ENCODE measurements at regions not wholly inside any gene's neighbourhood (a gene's known extent, or its start where the extent isn't known, plus 50 kb on each side); places are given as distances from the start of the nearest gene placed in this dataset.
"Not testable (repeated sequence)": the region's sequence is repeated elsewhere in the genome, so short reads cannot be mapped to it uniquely, and the experiment has no call there.

GRCh38 chr4:175090116-175090515, 172.0 kb downstream of the ADAM29 start:
- H3K36me3 Mint-ChIP-seq (ENCODE audit: insufficient read depth) = no peaks in the 10 kb centered on the region
- no peak overlapping the region for H3K4me3 Mint-ChIP-seq
- DNase-seq (no peak), ATAC-seq (no peak)
- peaks cover 12% of the 10 kb centered on the region for H3K9me3 Mint-ChIP-seq
- H3K4me1 Mint-ChIP-seq (ENCODE audit: low read depth) = no peaks in the 10 kb centered on the region
- no peaks in the 10 kb centered on the region for H3K27me3 Mint-ChIP-seq (ENCODE audit: low read depth)

- Mint-ChIP-seq H3K27me3 (ENCODE audit: low read depth) (no peaks in the 10 kb centered on the region), H3K36me3 (ENCODE audit: insufficient read depth) (no peaks in the 10 kb centered on the region), H3K4me3 (no peak overlapping the region), H3K9me3 (peaks cover 15% of the 10 kb centered on the region), H3K4me1 (ENCODE audit: low read depth) (no peaks in the 10 kb centered on the region)
- ATAC-seq (no peak), DNase-seq (no peak)
Measured at GRCh38 chr4:175091649-175092048, 173.5 kb downstream of the ADAM29 start.

- H3K4me3 Mint-ChIP-seq = no peak overlapping the region
- H3K27me3 Mint-ChIP-seq (ENCODE audit: low read depth) = no peaks in the 10 kb centered on the region
- ATAC-seq (no peak), DNase-seq (no peak)
- H3K4me1 Mint-ChIP-seq (ENCODE audit: low read depth) = no peaks in the 10 kb centered on the region
- H3K36me3 Mint-ChIP-seq (ENCODE audit: insufficient read depth) = no peaks in the 10 kb centered on the region
- H3K9me3 Mint-ChIP-seq = peaks cover 15% of the 10 kb centered on the region
Measured at GRCh38 chr4:175092114-175092513, 174.0 kb downstream of the ADAM29 start.

- DNase-seq; H3K36me3 Mint-ChIP-seq (ENCODE audit: insufficient read depth); H3K4me3 Mint-ChIP-seq; H3K4me1 Mint-ChIP-seq (ENCODE audit: low read depth); H3K27me3 Mint-ChIP-seq (ENCODE audit: low read depth); ATAC-seq: not testable (repeated sequence)
- H3K9me3 Mint-ChIP-seq = peaks cover 14% of the 10 kb centered on the region
Measured at GRCh38 chr4:175093055-175093454, 174.9 kb downstream of the ADAM29 start.

- no peaks in the 10 kb centered on the region for H3K36me3 Mint-ChIP-seq (ENCODE audit: insufficient read depth)
- no peak overlapping the region for H3K4me3 Mint-ChIP-seq
- H3K27me3 Mint-ChIP-seq (ENCODE audit: low read depth) = no peaks in the 10 kb centered on the region
- H3K4me1 Mint-ChIP-seq (ENCODE audit: low read depth) = no peaks in the 10 kb centered on the region
- peaks cover 19% of the 10 kb centered on the region for H3K9me3 Mint-ChIP-seq
- ATAC-seq (no peak), DNase-seq (no peak)
Measured at GRCh38 chr4:175103403-175103802, 185.2 kb downstream of the ADAM29 start.

- ATAC-seq (no peak), DNase-seq (no peak)
- no peaks in the 10 kb centered on the region for H3K4me1 Mint-ChIP-seq (ENCODE audit: low read depth)
- no peak overlapping the region for H3K4me3 Mint-ChIP-seq
- H3K36me3 Mint-ChIP-seq (ENCODE audit: insufficient read depth) = no peaks in the 10 kb centered on the region
- no peaks in the 10 kb centered on the region for H3K27me3 Mint-ChIP-seq (ENCODE audit: low read depth)
- peaks cover 36% of the 10 kb centered on the region for H3K9me3 Mint-ChIP-seq
Measured at GRCh38 chr4:175106301-175106700, 188.1 kb downstream of the ADAM29 start.

GRCh38 chr4:175109933-175110332, 191.8 kb downstream of the ADAM29 start:
- no peak for DNase-seq
- Mint-ChIP-seq H3K36me3 (ENCODE audit: insufficient read depth) (no peaks in the 10 kb centered on the region), H3K27me3 (ENCODE audit: low read depth) (no peaks in the 10 kb centered on the region), H3K4me3 (no peak overlapping the region), H3K9me3 (peaks cover 58% of the 10 kb centered on the region), H3K4me1 (ENCODE audit: low read depth) (no peaks in the 10 kb centered on the region)
- ATAC-seq = no peak

- no peaks in the 10 kb centered on the region for H3K36me3 Mint-ChIP-seq (ENCODE audit: insufficient read depth)
- peaks cover 35% of the 10 kb centered on the region for H3K9me3 Mint-ChIP-seq
- DNase-seq = no peak
Measured at GRCh38 chr4:175125410-175126068, 207.4 kb downstream of the ADAM29 start.

GRCh38 chr4:175127314-175127713, 209.2 kb downstream of the ADAM29 start:
- no peak overlapping the region for H3K4me3 Mint-ChIP-seq
- no peaks in the 10 kb centered on the region for H3K27me3 Mint-ChIP-seq (ENCODE audit: low read depth)
- no peaks in the 10 kb centered on the region for H3K36me3 Mint-ChIP-seq (ENCODE audit: insufficient read depth)
- ATAC-seq (no peak), DNase-seq (no peak)
- H3K9me3 Mint-ChIP-seq = peaks cover 19% of the 10 kb centered on the region
- H3K4me1 Mint-ChIP-seq (ENCODE audit: low read depth) = no peaks in the 10 kb centered on the region

More at GRCh38 chr4:175125410-175126068, 207.4 kb downstream of the ADAM29 start:
- Mint-ChIP-seq H3K4me1 (ENCODE audit: low read depth) (no peaks in the 10 kb centered on the region), H3K4me3 (no peak overlapping the region), H3K27me3 (ENCODE audit: low read depth) (no peaks in the 10 kb centered on the region)
- no peak for ATAC-seq

- Mint-ChIP-seq H3K4me3 (no peak overlapping the region), H3K27me3 (ENCODE audit: low read depth) (no peaks in the 10 kb centered on the region)
- ATAC-seq = no peak
Measured at GRCh38 chr4:175129797-175130196, 211.6 kb downstream of the ADAM29 start.

GRCh38 chr4:175139205-175139604, 221.0 kb downstream of the ADAM29 start:
- Mint-ChIP-seq H3K9me3 (peaks cover 3% of the 10 kb centered on the region), H3K4me3 (no peak overlapping the region), H3K27me3 (ENCODE audit: low read depth) (no peaks in the 10 kb centered on the region), H3K4me1 (ENCODE audit: low read depth) (no peaks in the 10 kb centered on the region), H3K36me3 (ENCODE audit: insufficient read depth) (no peaks in the 10 kb centered on the region)
- ATAC-seq (no peak), DNase-seq (no peak)

More at GRCh38 chr4:175129797-175130196, 211.6 kb downstream of the ADAM29 start:
- H3K9me3 Mint-ChIP-seq = peaks cover 9% of the 10 kb centered on the region
- DNase-seq = no peak
- no peaks in the 10 kb centered on the region for H3K4me1 Mint-ChIP-seq (ENCODE audit: low read depth)
- H3K36me3 Mint-ChIP-seq (ENCODE audit: insufficient read depth) = no peaks in the 10 kb centered on the region

GRCh38 chr4:175143116-175143515, 225.0 kb downstream of the ADAM29 start:
- H3K9me3 Mint-ChIP-seq = no peaks in the 10 kb centered on the region
- DNase-seq (no peak), ATAC-seq (no peak)
- no peaks in the 10 kb centered on the region for H3K36me3 Mint-ChIP-seq (ENCODE audit: insufficient read depth)
- no peaks in the 10 kb centered on the region for H3K4me1 Mint-ChIP-seq (ENCODE audit: low read depth)
- H3K4me3 Mint-ChIP-seq = no peak overlapping the region
- H3K27me3 Mint-ChIP-seq (ENCODE audit: low read depth) = no peaks in the 10 kb centered on the region

GRCh38 chr4:175146799-175147198, 228.6 kb downstream of the ADAM29 start:
- ATAC-seq (no peak), DNase-seq (no peak)
- Mint-ChIP-seq H3K27me3 (ENCODE audit: low read depth) (no peaks in the 10 kb centered on the region), H3K9me3 (peaks cover 7% of the 10 kb centered on the region), H3K4me1 (ENCODE audit: low read depth) (no peaks in the 10 kb centered on the region), H3K36me3 (ENCODE audit: insufficient read depth) (no peaks in the 10 kb centered on the region), H3K4me3 (no peak overlapping the region)

- DNase-seq (no peak), ATAC-seq (no peak)
- Mint-ChIP-seq H3K36me3 (ENCODE audit: insufficient read depth) (no peaks in the 10 kb centered on the region), H3K4me3 (no peak overlapping the region), H3K27me3 (ENCODE audit: low read depth) (no peaks in the 10 kb centered on the region), H3K9me3 (peaks cover 7% of the 10 kb centered on the region), H3K4me1 (ENCODE audit: low read depth) (no peaks in the 10 kb centered on the region)
Measured at GRCh38 chr4:175147233-175147632, 229.1 kb downstream of the ADAM29 start.

GRCh38 chr4:175166020-175166419, 247.9 kb downstream of the ADAM29 start:
- ATAC-seq = no peak
- no peak overlapping the region for H3K4me3 Mint-ChIP-seq
- H3K9me3 Mint-ChIP-seq = peaks cover 12% of the 10 kb centered on the region
- H3K36me3 Mint-ChIP-seq (ENCODE audit: insufficient read depth) = no peaks in the 10 kb centered on the region
- no peak for DNase-seq
- no peaks in the 10 kb centered on the region for H3K4me1 Mint-ChIP-seq (ENCODE audit: low read depth)
- no peaks in the 10 kb centered on the region for H3K27me3 Mint-ChIP-seq (ENCODE audit: low read depth)
